Skeletal muscle tissue (tissue), 3 donors: ENCODE measurements at regions not wholly inside any gene's neighbourhood (a gene's known extent, or its start where the extent isn't known, plus 50 kb on each side); places are given as distances from the start of the nearest gene placed in this dataset.
"Not testable (repeated sequence)": the region's sequence is repeated elsewhere in the genome, so short reads cannot be mapped to it uniquely, and the experiment has no call there.

Source experiments
- H3K27ac ChIP-seq: one replicate; pipeline ENCODE4 v1.7.0; 2013; ENCODE audit warnings: mild to moderate bottlenecking, low read depth, low read length, inconsistent platforms
- H3K27me3 ChIP-seq, 3 donors: one replicate each; pipeline ENCODE4 v1.7.0; 2013; ENCODE audit warnings: low read length in 3 of 3; ENCODE audit not compliant: control insufficient read depth in 3 of 3, insufficient read depth in 3 of 3
- H3K36me3 ChIP-seq, 3 donors: one replicate each; pipeline ENCODE4 v1.7.0; 2013; ENCODE audit warnings: low read length in 3 of 3; ENCODE audit not compliant: control insufficient read depth in 3 of 3, insufficient read depth in 3 of 3
- H3K4me1 ChIP-seq, 3 donors: one replicate each; pipeline ENCODE4 v1.7.0; 2013; ENCODE audit warnings: low read length in 3 of 3, mild to moderate bottlenecking in 3 of 3; ENCODE audit not compliant: control insufficient read depth in 3 of 3, insufficient read depth in 3 of 3
- H3K4me3 ChIP-seq, 3 donors: one replicate each; pipeline ENCODE4 v1.7.0; 2013; ENCODE audit warnings: low read length in 3 of 3
- H3K9ac ChIP-seq, 3 donors: one replicate each; pipeline ENCODE4 v1.7.0; 2013; ENCODE audit warnings: low read length in 3 of 3, mild to moderate bottlenecking in 3 of 3, moderate library complexity in 2 of 3, low read depth in 1 of 3
- H3K9me3 ChIP-seq, 3 donors: one replicate each; pipeline ENCODE4 v1.7.0; 2013; ENCODE audit warnings: low read length in 3 of 3; ENCODE audit not compliant: control insufficient read depth in 3 of 3
- donor health status: Osteomylitis.

- H3K27ac ChIP-seq, H3K9ac ChIP-seq, H3K9me3 ChIP-seq, H3K4me3 ChIP-seq, H3K4me1 ChIP-seq, H3K36me3 ChIP-seq: not testable (repeated sequence)
- peaks cover 4 to 12% (median 6%) of the 10 kb centered on the region in 3 donors for H3K27me3 ChIP-seq
Observed at GRCh38 chr2:126989064-126989463, 90.4 kb downstream of the TEX51 start.

GRCh38 chr2:126990200-126990599 is 91.5 kb downstream of the TEX51 start:
- no peaks in the 10 kb centered on the region for H3K4me1 ChIP-seq
- H3K27ac ChIP-seq = no peak overlapping the region
- no peak overlapping the region for H3K9ac ChIP-seq
- H3K27me3 ChIP-seq = peaks cover 4 to 12% (median 6%) of the 10 kb centered on the region in 3 donors
- no peak overlapping the region for H3K4me3 ChIP-seq
- no peaks in the 10 kb centered on the region for H3K36me3 ChIP-seq
- no peaks in the 10 kb centered on the region for H3K9me3 ChIP-seq

- H3K9me3 ChIP-seq = no peaks in the 10 kb centered on the region
- H3K4me3 ChIP-seq = no peak overlapping the region
- H3K27me3 ChIP-seq = peaks cover 4 to 14% (median 6%) of the 10 kb centered on the region in 3 donors
Observed at GRCh38 chr2:126990605-126991532, 92.2 kb downstream of the TEX51 start.

GRCh38 chr2:126994340-126994777 is 95.7 kb downstream of the TEX51 start:
- no peaks in the 10 kb centered on the region for H3K9me3 ChIP-seq
- no peak overlapping the region for H3K4me3 ChIP-seq
- no peak overlapping the region for H3K27ac ChIP-seq
- no peaks in the 10 kb centered on the region for H3K4me1 ChIP-seq
- H3K27me3 ChIP-seq = peaks cover 4 to 14% (median 6%) of the 10 kb centered on the region in 3 donors
- no peak overlapping the region for H3K9ac ChIP-seq
- no peaks in the 10 kb centered on the region for H3K36me3 ChIP-seq

More at GRCh38 chr2:126990605-126991532, 92.2 kb downstream of the TEX51 start:
- H3K9ac ChIP-seq = no peak overlapping the region
- H3K27ac ChIP-seq = no peak overlapping the region
- H3K4me1 ChIP-seq = no peaks in the 10 kb centered on the region
- H3K36me3 ChIP-seq = no peaks in the 10 kb centered on the region

GRCh38 chr2:126995621-126996377 is 97.1 kb downstream of the TEX51 start:
- Histone ChIP-seq H3K9me3 (no peaks in the 10 kb centered on the region), H3K9ac (no peak overlapping the region), H3K4me1 (no peaks in the 10 kb centered on the region), H3K4me3 (no peak overlapping the region), H3K27me3 (peaks cover 0 to 10% (median 4%) of the 10 kb centered on the region in 3 donors), H3K27ac (no peak overlapping the region), H3K36me3 (no peaks in the 10 kb centered on the region)

- Histone ChIP-seq H3K9me3 (no peaks in the 10 kb centered on the region), H3K9ac (no peak overlapping the region), H3K4me3 (no peak overlapping the region), H3K27me3 (peaks cover 0 to 6% (median 0%) of the 10 kb centered on the region in 3 donors), H3K36me3 (no peaks in the 10 kb centered on the region), H3K27ac (no peak overlapping the region), H3K4me1 (no peaks in the 10 kb centered on the region)
Observed at GRCh38 chr2:126996378-126996699, 97.6 kb downstream of the TEX51 start.
